AG09319 (cell line): ENCODE measurements at regions not wholly inside any gene's neighbourhood (a gene's known extent, or its start where the extent isn't known, plus 50 kb on each side); places are given as distances from the start of the nearest gene placed in this dataset.

Experiments used
- DNase-seq: peaks from one replicate; pipeline ENCODE4 v3.0.0-alpha.2; 2010; ENCODE audit warnings: low read depth; ENCODE audit errors: extremely low read depth
- TF ChIP-seq, protein P1 (sequence below): IDR thresholded peaks from 2 replicates; pipeline ENCODE4 v1.5.1; 2011; ENCODE audit warnings: low read depth, mild to moderate bottlenecking, inconsistent platforms, low read length, moderate library complexity

DNA sequence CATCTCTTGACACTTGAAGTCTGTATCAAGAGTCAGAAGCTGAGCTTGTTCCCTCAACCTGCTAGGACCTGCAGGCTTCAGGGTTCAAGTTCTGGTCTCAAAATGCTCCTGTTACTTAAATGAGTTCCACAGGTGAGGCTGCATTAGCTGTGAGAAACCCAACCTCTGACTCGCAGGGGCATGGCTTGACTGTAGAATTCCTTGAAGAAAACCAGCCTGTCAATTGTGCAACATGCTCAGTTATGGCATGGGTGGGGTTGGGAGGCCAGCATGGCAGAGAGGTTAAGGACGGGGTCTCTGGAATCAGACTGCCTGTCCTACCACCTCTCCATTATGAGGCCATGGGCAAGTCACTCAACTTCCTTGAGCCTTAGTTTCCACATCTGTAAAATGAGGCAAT lies 235.8 kb downstream of the EN1 start:
- DNase-seq = no peak
- TF ChIP-seq, protein P1, sequence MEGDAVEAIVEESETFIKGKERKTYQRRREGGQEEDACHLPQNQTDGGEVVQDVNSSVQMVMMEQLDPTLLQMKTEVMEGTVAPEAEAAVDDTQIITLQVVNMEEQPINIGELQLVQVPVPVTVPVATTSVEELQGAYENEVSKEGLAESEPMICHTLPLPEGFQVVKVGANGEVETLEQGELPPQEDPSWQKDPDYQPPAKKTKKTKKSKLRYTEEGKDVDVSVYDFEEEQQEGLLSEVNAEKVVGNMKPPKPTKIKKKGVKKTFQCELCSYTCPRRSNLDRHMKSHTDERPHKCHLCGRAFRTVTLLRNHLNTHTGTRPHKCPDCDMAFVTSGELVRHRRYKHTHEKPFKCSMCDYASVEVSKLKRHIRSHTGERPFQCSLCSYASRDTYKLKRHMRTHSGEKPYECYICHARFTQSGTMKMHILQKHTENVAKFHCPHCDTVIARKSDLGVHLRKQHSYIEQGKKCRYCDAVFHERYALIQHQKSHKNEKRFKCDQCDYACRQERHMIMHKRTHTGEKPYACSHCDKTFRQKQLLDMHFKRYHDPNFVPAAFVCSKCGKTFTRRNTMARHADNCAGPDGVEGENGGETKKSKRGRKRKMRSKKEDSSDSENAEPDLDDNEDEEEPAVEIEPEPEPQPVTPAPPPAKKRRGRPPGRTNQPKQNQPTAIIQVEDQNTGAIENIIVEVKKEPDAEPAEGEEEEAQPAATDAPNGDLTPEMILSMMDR = no peak

DNA sequence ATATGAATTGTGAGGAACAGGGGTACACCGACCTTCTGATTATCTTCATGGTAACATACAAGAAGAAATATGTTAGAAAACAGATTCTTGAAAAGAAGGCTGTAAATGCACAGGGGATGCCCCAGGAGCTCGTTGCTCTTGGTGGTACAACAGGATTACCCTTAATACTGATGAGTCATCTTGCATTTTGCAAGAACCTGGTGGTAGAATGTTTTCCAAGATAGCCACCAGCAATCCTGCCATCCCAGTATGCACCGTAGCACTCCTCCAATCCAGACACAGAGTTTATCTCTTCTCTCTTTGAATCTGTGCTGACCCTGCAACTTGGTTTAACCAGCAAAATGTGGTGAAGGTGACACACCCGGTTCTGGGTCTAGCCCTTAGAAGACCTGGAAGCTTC lies 238.3 kb downstream of the EN1 start:
- DNase-seq = no peak
- TF ChIP-seq, protein P1 = no peak

DNA sequence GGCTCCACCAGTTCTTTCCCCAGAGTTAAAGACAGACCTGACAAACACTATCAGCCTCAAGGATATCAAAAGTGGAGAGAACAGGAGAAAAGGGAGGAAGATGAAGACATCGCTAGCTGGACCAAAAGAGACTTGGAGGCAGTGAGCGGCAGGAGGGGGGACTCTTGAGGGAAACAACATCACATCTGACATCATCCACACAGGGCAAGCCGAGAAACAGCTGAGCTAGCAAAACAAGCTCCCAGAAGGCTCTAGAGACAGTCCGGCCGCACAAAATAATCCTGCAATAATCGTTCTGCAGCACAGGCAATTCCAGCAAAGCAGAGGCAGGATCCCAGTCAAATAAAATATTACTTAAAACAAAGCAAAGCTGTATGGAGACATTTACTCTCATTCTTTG lies 239.8 kb downstream of the EN1 start:
- TF ChIP-seq, protein P1 = no peak
- DNase-seq = no peak

DNA sequence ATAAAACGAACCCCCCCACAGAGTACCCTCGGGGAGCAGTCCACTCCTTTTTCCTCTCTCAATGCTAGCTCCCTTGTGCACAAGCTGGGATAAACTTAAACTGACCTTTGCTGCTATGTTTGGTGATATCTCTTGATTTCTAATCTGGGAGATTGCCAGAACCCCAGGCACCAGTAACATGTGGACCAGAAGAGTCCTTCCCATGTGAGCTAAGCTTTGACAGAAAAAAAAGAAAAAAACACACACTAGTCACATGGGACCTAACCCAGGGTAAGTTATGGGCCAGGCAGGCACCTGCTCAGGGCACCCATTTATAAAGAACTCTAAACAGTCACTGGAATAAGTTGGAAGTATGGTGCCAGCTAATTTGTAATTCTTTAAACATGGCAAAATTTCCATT lies 242.6 kb downstream of the EN1 start:
- no peak for DNase-seq

DNA sequence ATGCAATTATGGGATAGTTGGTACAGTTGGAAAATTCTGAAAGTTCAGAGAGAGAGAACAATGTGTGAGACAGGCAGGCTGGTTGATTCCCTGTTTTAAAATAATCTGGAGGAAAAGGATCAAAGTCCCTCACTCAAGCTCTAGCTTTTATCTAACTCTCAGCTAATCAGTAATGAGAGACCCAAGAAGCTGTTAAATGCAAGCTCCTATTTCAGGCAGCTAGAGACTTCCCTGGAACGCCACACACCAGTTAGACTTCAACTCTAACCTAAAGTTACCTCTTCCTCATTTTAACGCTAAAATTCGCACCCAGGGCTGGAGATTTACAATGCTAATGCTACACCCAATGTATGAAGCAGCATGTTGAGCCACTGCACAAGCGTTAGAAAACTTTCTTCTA lies 243.1 kb downstream of the EN1 start:
- no peak for DNase-seq
- TF ChIP-seq, protein P1 = no peak

More for the DNA sequence above, 242.6 kb downstream of the EN1 start:
- TF ChIP-seq, protein P1 = no peak

DNA sequence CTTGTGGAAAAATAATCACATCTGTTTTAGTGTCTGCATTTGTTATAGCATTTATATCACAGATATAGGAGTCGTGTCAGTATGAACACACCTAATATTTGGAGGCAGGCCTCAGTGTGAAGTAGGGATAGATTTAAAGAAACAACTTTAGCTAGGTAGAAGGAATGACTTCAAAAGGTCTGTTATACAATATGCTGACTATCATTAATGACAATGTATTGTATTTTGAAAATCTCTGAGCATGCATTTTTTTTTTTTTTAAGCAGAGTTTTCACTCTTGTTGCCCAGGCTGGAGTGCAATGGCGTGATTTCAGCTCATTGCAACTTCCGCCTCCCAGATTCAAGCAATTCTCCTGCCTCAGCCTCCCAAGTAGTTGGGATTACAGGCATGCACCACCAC lies 248.3 kb downstream of the EN1 start:
- DNase-seq = no peak
- TF ChIP-seq, protein P1 = no peak

DNA sequence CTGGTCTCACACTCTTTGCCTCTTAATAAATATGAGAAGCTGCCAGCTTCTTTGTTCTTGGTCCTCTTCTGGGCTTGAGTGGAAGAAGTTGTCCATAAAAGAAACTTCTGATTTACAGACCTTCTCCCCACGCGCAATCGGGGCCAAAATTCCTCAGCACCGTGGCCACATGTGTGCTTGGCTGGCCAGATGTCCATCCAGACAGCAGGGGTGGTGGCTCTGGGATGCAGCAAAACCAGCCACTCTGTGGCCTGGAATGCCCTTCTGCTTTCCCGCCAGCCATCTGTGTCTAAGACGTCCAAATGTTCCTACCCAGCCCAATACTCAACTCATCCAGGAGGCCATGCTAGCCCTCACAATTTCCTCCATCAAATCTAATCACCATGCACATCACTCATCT lies 250.8 kb downstream of the EN1 start:
- no peak for DNase-seq
- TF ChIP-seq, protein P1 = no peak
